CD4-positive, alpha-beta T cell treated with Interleukin-1 beta for 1 hour (primary cell): ENCODE measurements at regions not wholly inside any gene's neighbourhood (a gene's known extent, or its start where the extent isn't known, plus 50 kb on each side); places are given as distances from the start of the nearest gene placed in this dataset.

Experiments used
- DNase-seq, 2 donors: peaks; one replicate each; pipeline ENCODE4 v3.0.0-alpha.2; 2020 to 2022

DNA sequence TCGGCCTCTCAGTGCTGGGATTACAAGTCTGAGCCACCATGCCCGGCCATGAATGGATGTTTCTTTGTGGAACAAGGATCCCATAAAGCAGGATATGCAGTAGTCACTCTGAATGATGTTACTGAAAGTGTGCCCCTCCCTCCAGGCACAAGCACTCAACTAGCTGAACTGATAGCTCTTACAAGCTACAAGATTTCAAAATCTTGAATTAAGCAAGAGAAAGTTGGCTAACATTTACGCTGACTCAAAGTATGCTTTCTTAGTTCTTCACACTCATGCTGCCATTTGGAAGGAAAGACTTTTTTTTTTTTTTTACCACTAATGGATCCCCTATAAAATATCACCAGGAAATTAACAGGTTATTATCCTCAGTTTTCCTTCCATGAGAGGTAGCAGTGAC lies 549.0 kb upstream of the PKDCC start:
- DNase-seq, result no peak

DNA sequence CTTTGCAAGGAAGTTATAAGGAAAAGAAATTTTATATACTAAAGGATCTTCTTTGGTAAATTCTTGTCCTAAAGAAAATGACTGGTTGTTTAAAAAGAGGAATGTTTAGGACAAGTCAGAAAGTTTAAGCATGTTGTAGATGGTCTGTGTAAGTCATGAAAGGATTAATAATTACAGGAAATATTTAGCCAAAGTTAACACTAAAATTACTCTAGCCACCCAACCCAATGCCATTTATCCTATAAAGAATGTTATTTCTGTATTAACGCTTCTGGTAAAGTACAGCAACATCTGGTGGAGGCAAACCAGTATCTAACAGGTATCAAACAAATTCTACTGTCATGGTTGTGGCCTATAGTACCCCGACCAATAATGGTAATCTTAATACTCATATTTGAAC lies 546.9 kb upstream of the PKDCC start:
- no peak for DNase-seq

DNA sequence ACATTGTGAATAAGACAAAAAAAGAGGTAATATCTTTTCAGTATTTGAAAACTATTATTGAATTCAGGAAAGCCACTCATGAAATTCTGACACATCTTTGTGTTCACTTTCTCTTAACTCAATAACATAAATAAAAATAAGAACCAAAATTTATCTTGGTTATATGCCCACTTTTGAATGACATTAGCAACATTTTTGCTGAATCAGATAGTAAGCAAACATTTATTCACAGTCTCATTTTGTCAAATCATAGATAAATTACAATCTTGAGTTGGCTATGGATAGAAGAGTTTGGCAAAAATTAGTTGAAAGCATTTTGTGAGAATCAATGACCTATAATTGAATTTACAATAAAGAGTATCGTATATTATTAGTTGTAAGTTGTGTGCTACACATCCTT lies 545.1 kb upstream of the PKDCC start:
- no peak for DNase-seq

DNA sequence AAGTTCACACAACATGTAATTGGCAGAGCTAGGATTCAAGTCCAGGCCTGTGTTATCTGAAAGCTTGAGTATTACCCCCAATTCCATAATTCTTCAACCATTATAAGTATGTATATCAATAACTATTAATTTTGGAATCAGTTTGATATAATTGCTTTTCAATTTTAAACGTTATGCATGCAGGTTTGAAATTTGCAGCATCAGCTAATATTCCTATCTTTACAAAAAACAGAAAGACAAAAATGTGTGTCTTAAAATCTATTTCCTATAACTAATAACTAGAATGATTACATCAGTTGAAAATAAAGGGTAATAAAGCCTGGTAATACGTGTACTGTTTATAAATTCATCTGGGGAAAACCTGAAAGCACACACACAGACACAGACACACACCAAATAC lies 543.3 kb upstream of the PKDCC start:
- DNase-seq, result no peak

DNA sequence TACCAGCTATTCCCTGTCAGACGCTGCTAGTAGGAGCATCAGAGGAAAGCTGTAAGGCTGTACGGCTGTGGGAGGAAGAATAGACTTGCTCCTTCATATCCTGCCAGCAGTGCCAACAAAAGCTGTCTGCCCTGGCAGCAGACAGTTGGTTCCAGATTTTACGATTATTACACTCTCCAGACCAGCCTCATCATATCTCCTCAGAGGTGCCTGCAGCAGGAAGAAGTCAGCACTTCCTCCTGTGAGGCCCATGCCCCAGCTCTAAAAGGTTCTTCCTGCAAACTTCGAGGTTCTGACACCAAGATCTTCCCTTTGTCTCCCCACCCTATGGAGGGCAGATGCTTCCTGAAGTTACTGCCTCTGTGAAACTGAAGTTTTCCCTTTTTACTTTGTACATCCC lies 537.7 kb upstream of the PKDCC start:
- DNase-seq, result no peak

DNA sequence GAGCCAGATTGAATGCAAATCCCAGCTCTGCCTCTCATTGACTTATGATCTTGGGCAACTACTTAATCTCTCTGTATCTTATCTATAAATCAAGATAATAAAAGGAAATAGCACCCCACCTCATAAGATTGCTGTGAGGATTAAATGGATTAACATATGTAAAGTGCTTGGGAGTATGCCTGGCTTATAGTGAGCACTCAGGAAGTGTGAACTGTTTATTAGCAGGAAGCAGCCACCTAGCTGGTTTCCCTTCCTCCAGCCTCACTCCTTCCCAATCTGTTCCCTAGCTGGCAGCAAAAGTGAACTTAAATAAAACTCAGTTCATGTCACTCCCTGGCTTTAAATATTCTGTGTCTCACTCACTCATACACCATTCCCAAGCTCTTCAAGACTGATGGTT lies 526.6 kb upstream of the PKDCC start:
- no peak for DNase-seq

DNA sequence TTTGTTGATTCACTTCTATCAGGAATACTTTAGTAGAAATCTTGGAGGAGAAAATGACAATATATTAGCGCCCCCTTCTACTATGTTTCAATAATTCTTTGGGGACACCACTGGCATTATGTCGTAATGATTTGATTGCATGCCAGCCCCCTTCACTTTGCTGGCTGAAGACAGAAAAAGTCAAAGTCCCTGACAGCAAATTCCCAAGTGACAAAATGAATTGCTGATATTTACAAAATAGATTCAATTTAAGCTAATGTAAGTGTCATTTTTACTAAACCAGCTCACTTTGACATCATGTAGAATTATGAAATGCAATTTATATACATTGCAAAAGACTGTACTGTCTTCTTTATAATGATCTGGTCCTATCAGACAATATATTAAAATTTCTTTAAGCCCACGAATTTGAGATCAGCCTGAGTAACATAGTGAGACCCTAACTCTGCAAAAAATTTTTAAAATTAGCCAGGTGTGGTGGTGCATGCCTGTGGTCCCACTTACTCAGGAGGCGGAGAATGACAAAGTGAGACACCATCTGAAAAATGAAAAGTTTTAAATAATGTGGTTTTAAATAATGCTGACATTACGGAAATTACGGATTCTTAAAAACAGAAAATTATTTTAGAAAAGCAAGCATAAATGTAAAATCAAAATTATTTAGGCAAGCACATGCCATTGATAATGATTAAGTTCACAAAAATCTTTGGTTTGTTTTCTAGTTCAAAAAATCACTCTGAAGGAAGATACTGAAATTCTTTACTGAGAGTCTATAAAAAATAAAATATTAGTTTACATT lies 520.1 kb upstream of the PKDCC start:
- no peak for DNase-seq

DNA sequence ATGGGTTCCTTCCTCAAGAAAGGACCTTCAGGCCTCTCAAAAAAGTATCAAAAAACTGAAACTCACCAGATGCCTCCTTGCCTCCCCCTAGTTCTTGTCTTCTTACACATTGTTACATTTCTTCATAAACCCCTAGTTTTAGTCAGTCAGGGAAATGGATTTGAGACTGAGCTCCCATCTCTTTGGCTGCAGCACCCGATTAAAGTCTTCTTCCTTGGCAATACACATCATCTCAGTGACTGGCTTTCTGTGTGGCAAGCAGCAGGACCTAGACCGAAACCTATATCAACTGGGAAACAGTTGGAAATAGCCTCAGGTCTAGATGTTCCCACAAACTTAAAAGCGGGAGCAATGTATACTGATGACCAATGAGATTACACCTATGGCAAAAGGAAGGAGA lies 512.2 kb upstream of the PKDCC start:
- DNase-seq, result no peak

DNA sequence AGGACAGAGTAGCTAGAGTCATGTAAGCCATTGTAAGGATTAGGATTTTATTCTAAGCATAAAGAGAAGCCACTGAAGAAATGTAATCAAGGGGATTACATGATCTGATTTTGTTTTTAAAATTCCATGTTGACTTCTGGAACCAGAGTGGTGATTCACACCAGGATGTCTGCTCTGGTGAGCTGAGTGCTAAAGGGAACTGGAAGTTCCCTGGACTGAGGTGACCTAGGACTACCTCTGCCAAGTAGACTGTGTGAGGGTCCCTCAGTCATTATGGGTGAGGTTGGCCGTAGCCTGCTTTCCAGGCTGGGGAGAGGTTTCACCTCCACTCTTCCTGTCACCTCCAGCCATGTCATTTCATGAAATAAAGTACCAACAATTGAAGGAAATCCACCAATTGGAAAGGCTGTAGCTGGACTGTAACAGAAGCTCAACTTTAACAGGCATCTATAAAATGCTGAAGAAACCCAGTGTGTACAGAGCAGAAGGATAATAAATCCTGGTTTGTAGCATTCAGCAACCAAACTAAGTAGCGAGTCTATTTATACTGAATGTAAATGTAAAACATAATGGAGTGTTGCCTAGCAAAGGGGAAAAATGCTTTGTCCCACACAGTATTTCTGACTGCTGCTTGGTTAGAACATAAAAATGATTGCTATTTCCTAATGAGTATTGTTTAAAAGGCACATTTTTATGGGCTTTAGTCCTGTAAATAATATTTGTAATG lies 507.4 kb upstream of the PKDCC start:
- no peak for DNase-seq

DNA sequence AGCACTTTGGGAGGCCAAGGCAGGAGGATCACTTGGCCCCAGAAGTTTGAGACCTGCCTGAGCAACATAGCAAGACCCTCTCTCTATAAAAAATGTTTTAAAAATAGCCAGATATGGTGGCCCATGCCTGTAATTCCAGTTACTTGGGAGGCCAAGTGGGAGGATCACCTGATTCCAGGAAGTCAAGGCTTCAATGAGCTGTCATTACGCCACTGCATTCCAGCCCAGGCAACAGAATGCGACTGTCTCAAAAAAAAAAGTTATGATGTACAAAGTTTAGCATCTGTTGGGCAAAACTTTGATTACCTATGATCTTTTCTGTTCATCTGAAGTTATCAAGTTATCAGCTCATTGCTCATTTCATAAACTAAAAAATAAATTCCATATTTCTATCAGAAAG lies 504.1 kb upstream of the PKDCC start:
- no peak for DNase-seq

DNA sequence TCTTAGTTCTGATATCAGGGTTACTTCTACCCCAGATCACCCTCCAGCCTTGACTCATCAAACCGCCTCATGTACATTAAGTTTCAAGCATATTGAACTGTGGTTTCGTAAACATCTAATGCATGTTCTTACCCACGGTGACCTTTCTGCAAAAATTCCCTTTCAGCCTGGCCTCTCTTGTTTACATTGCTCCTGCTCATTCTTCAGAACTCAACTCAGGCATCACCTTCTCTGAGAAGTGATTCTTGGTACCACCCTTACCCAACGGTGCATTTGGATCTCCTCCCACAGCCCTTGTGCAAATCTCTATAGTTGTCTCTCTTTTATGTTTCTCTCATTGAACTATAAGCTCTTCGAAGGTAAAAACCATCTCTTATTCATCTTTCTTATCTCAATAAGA lies 503.1 kb upstream of the PKDCC start:
- DNase-seq, result no peak

DNA sequence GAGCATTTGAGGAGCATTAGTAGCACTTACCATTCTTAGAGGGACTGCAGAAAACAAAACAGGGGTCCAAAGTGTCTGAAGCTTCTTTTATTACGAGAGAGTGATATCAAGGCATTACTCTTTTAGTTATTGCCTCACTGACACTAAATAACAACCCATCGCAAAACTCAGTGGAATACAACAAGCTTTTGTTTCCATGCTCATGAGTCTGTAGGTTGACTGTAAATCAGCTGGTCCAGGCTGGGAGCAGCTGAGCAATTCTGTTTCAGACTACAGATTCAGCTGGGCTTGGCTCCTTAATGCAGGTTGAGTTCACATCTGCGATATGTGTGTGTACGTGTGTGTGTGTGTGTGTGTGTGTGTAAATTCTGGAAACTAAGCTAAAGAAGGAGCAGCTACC lies 501.8 kb upstream of the PKDCC start:
- DNase-seq, result no peak

DNA sequence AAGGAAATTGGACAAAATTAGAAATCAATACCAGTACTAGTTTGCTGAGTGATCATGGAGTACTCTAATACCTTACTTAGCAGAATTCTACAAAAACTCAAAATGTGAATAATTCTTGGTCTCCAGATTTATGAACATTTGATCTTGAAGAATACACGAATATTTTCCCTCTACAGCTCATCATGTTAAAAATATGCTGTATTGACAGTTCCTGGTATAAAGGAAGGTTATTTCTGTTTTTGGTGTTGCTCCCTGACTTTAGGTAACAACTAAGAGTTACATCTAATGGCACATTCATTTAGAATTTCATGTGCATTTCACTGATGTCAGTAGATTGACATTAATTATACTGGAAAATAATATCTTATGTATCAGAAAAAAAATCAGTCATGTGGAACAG lies 479.2 kb upstream of the PKDCC start:
- no peak for DNase-seq

DNA sequence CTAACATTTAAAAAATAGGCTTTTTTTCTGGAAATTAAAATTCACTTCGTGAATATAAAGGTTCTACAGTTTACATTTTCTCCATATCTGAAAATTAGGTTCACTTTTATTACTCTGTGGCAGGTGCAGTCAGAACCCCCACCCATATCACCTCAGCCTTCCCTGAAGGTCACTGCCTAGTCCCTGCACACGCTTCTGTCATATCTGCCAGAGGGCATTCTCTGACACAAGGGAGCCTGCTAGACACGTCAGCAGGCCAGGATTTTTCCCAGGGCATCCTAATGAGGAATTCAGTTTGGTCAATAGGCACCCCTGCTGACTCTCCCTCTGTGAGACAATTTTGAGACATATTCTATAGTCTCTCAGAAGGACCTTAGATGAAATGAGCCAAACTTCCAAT lies 475.7 kb upstream of the PKDCC start:
- no peak for DNase-seq

DNA sequence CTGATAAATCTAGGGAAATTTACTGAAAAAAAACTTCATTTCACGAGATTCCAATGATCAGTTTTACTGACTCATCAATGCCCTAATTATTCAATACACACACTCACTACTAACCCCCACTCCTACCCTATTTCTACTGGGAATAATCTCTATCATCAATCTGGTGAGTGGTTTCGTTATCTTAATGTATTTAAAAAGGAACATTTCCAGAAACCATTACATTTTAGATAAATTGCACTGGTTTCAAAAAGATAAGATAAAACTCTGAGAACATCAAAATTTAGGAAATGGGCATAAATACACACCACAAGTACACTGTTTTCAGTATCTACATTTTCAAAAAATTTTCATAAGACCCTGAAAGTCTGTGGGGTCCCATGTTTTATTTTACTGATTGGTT lies 471.4 kb upstream of the PKDCC start:
- no peak for DNase-seq

DNA sequence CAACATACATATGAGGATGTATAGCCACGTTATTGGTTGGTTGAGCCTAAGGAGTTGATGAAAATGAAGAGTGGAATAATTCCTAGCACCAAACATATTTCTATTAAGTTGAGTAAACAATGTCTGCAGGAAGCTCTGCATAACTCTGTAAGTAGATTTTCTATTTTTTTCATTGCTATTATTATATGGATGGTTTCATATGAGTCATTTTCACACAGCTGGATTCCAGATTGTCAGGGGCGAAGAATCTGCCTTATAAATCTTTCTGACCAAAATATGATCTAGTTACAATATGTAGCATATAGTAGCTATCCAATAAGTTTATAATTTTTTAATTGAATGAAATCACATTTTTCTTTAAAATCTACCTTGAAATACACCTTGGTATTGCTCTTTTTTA lies 468.0 kb upstream of the PKDCC start:
- DNase-seq, result no peak

DNA sequence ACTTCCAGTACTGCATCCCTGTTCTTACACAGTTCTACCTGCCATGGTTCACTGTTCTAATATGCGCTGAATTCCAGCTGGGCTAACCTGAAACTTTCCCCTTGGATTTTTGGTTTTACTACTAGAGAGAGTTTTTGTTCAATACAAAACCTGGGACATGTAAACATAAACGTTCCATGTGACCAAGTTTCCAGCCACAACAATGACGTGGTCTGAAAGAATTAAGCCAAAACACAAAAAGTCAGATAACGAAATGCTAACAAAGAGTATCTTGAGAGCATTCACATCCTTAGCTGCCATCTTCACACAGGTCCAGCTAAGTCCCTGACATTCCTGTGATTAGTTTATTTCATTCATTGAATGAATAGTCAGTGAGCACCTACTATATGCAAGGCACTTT lies 467.0 kb upstream of the PKDCC start:
- no peak for DNase-seq

DNA sequence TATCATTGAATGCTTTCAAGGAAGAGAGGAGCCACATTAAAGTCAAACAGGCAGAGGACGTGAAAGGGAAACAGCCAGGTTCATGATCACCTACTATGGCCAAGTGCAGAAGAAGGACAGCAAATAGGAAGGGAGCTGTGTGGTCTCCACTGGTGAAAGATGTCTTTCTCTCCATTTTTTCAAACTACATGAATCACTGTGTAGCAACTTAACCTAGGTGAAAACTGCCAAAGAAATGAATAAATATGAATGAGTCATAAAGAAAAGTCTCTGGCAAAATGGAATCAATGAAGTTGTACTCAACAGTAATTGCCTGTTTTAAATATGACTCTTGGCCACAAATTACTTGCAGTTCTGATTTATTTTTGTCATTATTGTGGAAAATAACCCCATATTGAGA lies 452.6 kb upstream of the PKDCC start:
- DNase-seq, result no peak

DNA sequence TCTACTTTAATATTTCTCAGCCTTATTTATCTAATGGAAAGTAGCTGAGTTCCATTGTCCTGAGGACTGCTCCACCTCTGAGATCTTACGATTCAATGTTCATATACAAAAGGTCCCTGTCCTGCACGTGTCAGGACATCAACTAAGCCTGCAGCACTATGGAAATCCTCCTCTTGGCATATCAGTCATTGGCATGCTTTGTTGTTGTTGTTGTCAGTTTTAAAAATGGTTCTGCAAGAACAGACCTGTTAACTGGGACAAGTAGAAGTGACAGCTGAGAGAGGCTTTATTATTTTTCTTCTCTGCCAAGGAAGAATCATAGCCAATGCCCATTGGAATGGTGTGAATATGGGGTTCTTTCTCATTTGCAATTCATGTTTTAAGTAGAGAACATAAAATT lies 450.1 kb upstream of the PKDCC start:
- DNase-seq, result no peak

DNA sequence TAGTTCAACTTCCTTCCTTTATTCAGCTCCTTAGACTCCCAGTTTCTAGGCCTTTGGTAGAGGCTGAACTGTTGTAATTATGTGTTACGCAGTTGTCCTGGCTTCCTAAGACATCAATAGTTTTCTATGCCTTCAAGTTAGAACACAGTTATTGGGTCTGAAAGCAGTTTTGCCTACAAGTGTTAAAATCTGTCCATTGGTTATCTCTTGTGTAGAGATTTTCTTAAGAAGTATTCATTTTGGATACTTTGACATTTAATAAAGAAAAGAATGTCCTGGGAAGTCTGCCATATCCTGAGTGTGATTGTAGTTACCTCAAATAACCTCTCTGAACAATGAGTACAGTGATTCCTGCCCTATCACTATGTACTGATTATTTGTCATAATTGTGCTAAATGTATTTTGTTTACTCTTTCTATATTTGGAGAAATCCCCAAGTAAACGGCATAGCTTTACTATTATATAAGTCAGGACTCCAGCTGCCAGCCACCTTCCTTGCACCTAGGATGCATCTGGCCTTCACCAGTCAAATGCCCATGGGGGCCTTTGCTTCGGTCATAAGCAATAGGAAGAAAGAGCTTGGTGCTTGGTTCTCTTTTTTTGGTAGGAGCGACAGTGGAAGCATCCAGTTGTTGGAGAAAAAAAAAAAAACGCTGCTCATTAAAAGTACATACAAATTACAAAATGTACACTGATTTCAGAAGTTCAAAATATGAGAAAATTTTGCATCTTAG lies 449.5 kb upstream of the PKDCC start:
- no peak for DNase-seq

DNA sequence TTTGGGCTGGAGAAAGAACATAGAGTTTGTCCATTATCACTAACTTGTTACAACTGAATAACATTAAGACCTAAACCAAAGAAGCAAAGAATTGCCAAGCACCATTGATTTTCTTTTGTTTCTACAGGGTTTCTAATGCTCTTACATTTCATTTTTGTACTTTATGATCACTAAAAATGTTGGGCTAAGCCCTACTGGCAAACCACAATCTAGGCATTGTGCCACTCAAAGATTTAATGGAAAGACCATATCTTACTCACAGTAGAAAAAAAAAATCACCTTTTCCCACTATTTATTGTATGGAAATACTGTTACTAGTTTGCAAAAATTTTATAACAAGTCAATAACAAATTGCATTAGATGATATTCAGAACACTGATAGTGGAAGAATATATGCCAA lies 447.4 kb upstream of the PKDCC start:
- no peak for DNase-seq

DNA sequence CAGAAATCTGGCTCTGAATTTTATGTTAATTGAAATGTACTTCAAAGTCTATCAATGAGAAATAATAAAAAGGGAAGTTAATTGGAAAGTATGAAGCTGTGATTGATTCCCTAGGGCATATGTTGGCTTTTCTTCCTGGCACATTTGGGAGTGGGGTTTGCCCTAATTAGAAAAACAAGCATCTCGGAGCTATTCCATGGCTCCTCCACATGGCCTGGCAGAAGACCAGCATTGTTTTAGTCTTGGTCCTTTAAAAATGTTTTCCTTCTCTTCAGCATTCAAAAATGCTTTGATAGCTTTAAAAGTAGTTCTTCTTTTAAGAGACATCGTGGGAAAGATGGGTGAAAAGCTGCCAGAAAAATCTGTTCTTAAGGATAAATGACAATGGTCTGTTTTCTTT lies 445.5 kb upstream of the PKDCC start:
- DNase-seq, result no peak

DNA sequence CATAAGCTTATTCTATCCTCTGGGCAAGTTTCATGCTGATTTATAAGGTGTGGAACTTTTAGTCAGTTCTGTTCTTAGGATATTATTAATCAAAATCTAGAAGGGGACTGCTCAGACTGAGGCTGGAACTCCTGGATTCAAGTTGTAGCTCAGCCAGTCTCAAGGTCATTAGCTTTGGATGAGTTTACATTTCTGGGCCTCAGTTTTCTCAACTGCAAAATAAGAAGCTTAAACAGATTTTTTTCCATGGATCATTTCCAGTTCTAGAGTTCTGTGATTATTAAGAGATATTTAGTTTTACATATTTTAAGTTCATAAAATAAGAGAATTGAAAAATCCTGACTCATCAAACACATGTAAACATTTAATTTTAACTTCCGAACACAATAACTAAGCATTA lies 442.5 kb upstream of the PKDCC start:
- DNase-seq, result no peak

DNA sequence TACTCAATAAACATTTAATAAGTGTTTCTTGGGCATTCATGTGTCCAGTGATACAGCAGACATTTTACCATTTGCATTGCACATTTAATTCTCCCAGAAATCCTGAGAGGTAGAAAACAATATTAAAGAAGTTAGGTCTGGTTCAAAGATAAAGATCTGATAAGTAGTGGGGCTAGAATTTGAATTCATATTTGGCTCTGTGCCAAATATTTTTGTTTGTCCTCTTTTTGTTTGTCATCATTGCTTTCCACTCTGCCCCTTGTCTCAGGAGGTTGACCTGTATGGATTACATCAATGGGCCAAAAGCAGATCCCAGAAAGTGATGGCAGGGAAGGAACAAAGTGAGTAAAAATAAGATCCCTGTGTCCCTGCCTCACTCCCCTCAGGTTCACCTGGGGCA lies 441.9 kb upstream of the PKDCC start:
- DNase-seq, result no peak
